Liver (tissue), 2 donors: ENCODE measurements at regions not wholly inside any gene's neighbourhood (a gene's known extent, or its start where the extent isn't known, plus 50 kb on each side); places are given as distances from the start of the nearest gene placed in this dataset.

Source experiments
- CTCF ChIP-seq: fragments of 150-350 bp; IDR thresholded peaks from 2 replicates; pipeline ENCODE4 v1.5.1; 2017; ENCODE audit warnings: improper control_type of control experiment, low read depth, low read length; ENCODE audit not compliant: missing input control
- REST ChIP-seq: IDR thresholded peaks from 2 replicates; pipeline ENCODE4 v1.6.1; 2016; ENCODE audit warnings: antibody characterized with exemption, mild to moderate bottlenecking
- ZBTB33 ChIP-seq: IDR thresholded peaks from 2 replicates; pipeline ENCODE4 v1.6.1; 2016; ENCODE audit warnings: antibody characterized with exemption
- donor health status: healthy.

- TF ChIP-seq CTCF (no peak), ZBTB33 (no peak), REST (no peak)
These were observed 114.7 kb downstream of the TRAPPC11 start for GRCh38 chr4:183773790-183774189.
